Activated naive CD4-positive, alpha-beta T cell treated with anti-CD3 and anti-CD28 coated beads, Interleukin-2, amount 50 U/mL, for 72 hours (primary cell): ENCODE measurements at regions not wholly inside any gene's neighbourhood (a gene's known extent, or its start where the extent isn't known, plus 50 kb on each side); places are given as distances from the start of the nearest gene placed in this dataset.
A peak's percentile ranks its signal among the peaks of the same experiment; 100 is the strongest.
"Not testable (repeated sequence)": the region's sequence is repeated elsewhere in the genome, so short reads cannot be mapped to it uniquely, and the experiment has no call there.

Source experiments
- ATAC-seq, 2 donors: fragments of 150-1000 bp; cut with Tn5 transposase; 2 replicates each; pipeline ENCODE4 v1.10.0; 2021; ENCODE audit warnings: mild to moderate bottlenecking in 2 of 2, moderate library complexity in 2 of 2
- DNase-seq, 2 donors: peaks; one replicate each; pipeline ENCODE4 v3.0.0; 2021 to 2022; ENCODE audit warnings: low spot score in 2 of 2
- H3K27ac Mint-ChIP-seq, 2 donors: one replicate each; pipeline ENCODE4 v1.8.0; 2022; ENCODE audit warnings: mild to moderate bottlenecking in 2 of 2, mixed read lengths in 2 of 2
- H3K36me3 Mint-ChIP-seq, 2 donors: one replicate each; pipeline ENCODE4 v1.8.0; 2022; ENCODE audit warnings: mixed read lengths in 2 of 2
- H3K9me3 Mint-ChIP-seq, 2 donors: one replicate each; pipeline ENCODE4 v1.8.0; 2022; ENCODE audit warnings: mixed read lengths in 2 of 2

DNA sequence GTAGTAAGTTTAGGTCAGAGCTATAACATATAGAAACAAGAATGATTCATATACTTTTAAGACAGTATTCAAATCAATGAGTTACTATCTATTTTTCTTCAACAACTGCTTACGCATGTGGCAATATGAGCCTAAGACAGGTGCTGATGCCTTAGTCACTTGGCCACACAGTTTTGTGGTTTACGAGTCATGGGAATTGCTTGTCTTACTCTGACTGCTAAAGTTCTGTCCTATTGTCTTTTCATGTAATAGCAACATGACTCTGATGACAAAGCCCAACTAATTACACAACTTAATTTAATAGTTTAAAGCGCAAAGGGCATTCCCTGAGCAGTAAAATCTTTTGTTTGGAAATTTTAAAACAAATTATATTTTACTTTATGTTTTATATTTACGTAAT, 159.3 kb upstream of the CENPW start:
- Mint-ChIP-seq H3K9me3 (no peaks in the 10 kb centered on the region), H3K36me3 (peaks cover 0 to 11% of the 10 kb centered on the region in 2 donors), H3K27ac (no peak overlapping the region)
- DNase-seq (peak in 1 of 2 donors; percentile 41), ATAC-seq (peak; percentile 97 to 99)

DNA sequence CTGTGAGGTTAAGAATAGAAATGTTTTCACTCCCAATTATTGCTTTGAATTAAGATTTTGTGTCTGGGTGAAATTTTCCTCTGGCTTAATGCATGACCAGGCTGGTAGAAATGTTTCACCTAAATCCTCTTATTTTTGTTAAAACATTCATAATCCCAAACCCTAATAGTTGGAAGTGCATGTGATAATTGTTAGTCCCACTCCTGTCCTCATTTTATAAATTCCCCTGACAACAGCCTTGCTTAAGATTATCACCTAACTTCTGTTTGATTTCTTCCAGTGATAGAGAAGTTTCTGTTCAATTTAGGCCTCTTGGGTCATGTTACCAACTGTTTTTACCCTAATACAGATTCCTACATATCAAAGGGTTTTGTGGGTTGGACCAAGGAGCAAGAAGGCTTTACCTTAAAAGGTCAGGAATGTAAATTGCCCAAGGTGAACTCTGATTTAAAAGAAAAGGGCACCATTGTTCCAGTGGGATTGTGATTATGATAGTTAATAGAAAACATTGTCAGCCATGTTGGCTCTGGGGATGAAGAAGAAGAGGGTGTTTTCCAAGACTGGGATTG, 158.7 kb upstream of the CENPW start:
- no peak for DNase-seq
- peaks cover 0 to 17% of the 10 kb centered on the region in 2 donors for H3K36me3 Mint-ChIP-seq
- no peak overlapping the region for H3K27ac Mint-ChIP-seq

DNA sequence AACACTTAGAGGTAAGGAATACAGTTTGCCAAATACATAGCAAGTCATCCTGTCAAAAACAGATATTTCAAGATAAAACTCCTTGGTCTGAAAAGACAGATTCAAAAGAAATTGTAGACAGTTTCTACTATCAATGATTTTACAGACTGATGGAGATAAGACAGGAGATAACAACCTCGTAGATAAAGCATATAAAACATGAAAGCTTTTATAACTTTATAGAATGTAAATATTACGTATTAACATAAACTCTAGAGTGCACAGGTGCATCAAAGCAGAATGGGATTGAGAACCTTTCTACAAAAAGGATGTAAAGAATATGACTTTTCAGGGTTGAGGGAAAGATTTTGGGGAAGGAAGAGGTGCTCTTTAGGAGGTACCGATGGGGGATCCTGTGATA, 158.0 kb upstream of the CENPW start:
- Mint-ChIP-seq H3K36me3 (peaks cover 0 to 17% of the 10 kb centered on the region in 2 donors), H3K27ac (no peak overlapping the region), H3K9me3 (no peaks in the 10 kb centered on the region)
- no peak for DNase-seq
- ATAC-seq = no peak

More for the DNA sequence above, 158.7 kb upstream of the CENPW start:
- H3K9me3 Mint-ChIP-seq = no peaks in the 10 kb centered on the region
- no peak for ATAC-seq

DNA sequence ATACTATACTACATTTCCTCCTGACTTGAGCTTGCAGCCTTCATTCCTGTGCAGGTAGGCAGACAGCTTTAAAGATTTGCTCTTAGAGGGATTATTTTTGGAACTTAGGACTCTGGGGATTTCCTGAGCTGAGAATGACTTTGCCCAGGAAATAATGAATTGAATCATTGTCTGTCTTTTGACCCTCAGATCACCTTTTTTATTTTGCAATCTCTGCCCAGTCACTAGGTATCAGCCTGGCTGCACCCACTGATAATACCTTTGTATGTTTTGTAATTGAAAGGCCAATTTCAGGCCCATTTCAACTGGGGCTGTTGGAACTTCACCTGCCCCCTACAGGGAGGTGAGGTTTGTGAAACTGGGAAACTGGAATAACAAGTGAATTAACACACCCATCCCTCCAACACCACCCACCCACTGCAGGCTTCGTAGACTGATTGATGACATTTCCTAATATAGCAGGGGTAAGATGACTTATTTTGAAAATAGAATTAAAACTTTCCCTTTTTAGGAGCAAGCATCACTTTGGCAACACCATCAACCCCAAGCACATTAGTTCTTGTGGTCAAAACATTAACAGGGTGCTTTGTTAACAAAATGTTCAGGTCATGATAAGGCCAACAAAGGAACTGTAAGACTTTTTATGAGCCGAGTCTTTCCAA, 157.1 kb upstream of the CENPW start:
- DNase-seq (no peak), ATAC-seq (peak; percentile 10 to 17)
- no peak overlapping the region for H3K27ac Mint-ChIP-seq
- no peaks in the 10 kb centered on the region for H3K9me3 Mint-ChIP-seq
- peaks cover 0 to 17% of the 10 kb centered on the region in 2 donors for H3K36me3 Mint-ChIP-seq

DNA sequence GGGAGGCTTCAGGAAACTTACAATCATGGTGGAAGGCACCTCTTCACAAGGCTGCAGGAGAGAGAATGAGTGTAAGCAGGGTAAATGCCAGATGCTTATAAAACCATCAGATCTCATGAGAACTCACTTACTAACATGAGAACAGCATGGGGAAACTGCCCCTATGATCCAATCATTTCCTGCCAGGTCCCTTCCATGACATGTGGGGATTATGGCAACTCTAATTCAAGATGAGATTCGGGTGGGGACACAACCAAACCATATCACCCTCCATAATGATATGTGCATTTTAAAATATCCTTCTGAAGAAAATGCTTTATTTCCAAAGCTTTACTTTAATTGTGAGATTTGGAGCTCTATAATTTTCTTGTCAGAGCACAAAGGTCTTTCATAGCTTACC, 154.1 kb upstream of the CENPW start:
- peaks cover 0 to 17% of the 10 kb centered on the region in 2 donors for H3K36me3 Mint-ChIP-seq
- ATAC-seq = no peak
- H3K27ac Mint-ChIP-seq = no peak overlapping the region
- H3K9me3 Mint-ChIP-seq = no peaks in the 10 kb centered on the region
- DNase-seq = no peak

DNA sequence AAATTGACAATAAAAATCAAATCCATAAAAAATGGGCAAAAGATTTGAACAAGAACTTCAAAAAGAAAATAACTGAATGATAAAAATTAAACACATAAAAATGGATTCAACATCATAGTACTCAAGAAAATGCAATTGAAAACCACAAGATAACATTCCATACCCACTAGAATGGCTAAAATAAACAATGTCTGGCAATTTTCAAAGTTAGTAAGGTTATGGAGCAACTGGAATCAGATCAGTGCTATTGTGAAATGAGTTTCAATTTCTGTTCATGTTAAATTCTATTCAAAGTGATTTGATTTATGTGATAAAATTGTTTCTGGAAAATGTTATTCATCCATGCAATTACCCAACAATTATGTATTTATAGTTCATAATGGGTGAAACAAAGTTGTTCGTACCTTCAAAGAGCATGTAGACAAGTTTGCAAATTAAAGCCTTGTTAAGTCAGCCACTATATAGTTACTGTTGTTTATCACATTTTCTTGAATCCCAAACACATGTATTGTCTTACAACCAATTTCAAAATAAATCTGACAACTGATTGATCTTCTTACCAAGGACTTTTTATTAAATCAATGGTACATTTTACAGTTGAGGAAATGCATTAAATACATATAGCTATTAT, 151.5 kb upstream of the CENPW start:
- H3K9me3 Mint-ChIP-seq = no peaks in the 10 kb centered on the region
- ATAC-seq (no peak), DNase-seq (no peak)
- peaks cover 0 to 17% of the 10 kb centered on the region in 2 donors for H3K36me3 Mint-ChIP-seq
- no peak overlapping the region for H3K27ac Mint-ChIP-seq

DNA sequence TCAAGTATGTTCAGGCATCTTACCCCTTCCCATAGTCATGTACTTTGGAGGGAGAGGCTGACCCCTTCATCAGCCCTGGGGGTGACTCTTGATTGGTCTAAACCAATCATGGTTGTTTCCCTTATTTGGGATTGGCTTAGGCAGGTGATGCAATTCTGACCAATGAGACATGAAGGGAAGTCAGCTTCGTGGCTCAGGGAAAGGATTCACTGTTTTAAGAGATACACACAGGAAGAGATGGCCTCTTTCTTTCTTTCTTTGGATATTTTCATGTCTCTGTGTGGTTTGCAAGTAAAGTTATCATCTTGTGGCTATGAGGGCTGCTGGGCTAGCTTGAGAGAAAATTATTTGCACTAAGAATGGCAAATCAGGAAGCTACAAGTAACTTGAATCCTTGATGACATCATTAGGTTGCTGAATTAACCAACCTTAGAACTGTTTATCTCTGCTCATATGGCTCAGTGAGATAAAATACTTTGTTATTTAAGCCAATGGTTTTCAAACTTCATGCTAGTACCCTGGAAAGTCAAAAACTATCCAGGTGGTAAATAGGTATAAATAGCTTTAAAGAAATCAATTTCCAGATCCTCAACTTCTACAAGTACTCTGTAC, 144.2 kb upstream of the CENPW start:
- no peaks in the 10 kb centered on the region for H3K9me3 Mint-ChIP-seq
- no peak overlapping the region for H3K27ac Mint-ChIP-seq
- ATAC-seq = no peak
- peaks cover 0 to 4% of the 10 kb centered on the region in 2 donors for H3K36me3 Mint-ChIP-seq
- no peak for DNase-seq

DNA sequence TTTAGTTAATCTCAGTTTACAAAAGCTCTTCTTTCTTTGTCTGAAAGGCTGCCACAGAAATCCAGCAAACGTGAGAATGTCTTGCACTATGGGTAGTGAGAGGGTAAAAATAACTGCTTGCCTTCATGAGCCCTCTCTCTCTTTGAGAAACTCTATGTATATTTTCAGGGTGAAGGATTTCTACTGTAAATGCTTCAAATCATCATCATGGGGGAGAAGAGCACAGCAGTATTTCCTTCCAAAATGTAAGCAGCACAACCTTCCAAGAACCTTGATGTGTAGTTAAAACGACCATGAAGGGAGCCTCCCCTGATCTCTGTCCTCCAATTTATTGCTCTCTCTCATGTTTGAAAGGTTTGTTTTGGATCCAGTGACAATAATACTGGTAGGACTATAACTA, 141.3 kb upstream of the CENPW start:
- no peaks in the 10 kb centered on the region for H3K9me3 Mint-ChIP-seq
- H3K36me3 Mint-ChIP-seq = peaks cover 0 to 4% of the 10 kb centered on the region in 2 donors
- no peak overlapping the region for H3K27ac Mint-ChIP-seq
- ATAC-seq (no peak), DNase-seq (no peak)

DNA sequence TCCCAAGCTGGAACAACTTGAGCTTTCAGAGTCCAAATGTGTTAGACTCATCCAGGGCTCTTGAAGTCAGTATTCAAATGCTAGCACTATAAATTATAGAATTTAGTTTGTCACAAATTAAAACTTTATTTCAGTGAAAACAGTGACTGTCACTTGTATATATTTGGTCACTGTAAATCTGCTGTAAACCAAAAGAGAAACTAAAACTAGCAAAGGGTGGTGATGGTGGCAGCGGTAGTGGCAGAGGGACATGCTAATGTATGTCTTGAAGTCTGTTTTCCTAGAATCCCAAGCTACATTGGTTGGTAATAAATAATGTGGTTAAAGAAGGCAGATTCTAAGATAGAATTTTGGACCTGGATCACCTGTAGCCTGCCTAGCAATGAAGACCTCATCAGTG, 140.4 kb upstream of the CENPW start:
- no peak overlapping the region for H3K27ac Mint-ChIP-seq
- no peak for ATAC-seq
- H3K9me3 Mint-ChIP-seq = no peaks in the 10 kb centered on the region
- peaks cover 0 to 4% of the 10 kb centered on the region in 2 donors for H3K36me3 Mint-ChIP-seq
- no peak for DNase-seq

DNA sequence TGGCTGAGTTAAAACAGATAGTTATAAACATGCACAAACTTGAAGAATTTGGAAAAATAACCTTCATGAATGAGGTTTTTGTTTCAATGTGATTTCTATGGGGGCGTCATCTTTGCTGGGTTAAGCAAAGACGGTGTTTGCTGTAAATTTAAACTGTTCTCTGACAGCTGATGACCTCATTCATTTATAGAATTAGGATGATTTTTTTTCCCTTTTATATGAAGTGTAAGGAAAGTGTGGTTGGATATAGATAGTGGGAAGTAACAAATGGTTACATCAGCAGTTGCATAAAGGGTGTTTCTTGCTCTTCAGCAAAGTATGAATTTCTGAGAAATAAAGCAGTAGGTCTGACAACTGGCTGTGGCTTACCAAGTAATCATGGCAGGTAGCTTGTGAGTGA, 137.2 kb upstream of the CENPW start:
- DNase-seq = no peak
- H3K36me3 Mint-ChIP-seq = peaks cover 0 to 1% of the 10 kb centered on the region in 2 donors
- no peaks in the 10 kb centered on the region for H3K9me3 Mint-ChIP-seq
- H3K27ac Mint-ChIP-seq = no peak overlapping the region
- ATAC-seq = no peak

DNA sequence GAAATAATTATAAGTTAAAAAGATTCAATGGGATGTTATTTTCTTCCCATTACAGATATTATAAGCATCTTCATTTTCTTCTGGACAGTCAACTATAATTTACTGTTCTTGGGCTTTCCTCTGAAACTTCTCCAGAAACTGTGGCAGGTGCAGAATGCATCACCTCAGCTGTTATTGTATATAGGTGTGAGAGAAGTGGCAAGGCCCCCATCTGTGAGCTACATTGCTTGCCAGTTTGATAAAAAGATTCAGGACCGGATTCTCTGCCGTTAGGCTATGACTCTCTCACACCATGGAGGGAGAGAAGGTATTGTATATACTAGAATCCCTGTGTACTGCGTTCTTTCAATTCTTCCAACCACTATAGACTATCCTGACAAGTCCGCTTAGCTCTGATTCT, 135.8 kb upstream of the CENPW start:
- DNase-seq = no peak
- Mint-ChIP-seq H3K9me3 (no peaks in the 10 kb centered on the region), H3K36me3 (no peaks in the 10 kb centered on the region), H3K27ac (no peak overlapping the region)
- no peak for ATAC-seq

DNA sequence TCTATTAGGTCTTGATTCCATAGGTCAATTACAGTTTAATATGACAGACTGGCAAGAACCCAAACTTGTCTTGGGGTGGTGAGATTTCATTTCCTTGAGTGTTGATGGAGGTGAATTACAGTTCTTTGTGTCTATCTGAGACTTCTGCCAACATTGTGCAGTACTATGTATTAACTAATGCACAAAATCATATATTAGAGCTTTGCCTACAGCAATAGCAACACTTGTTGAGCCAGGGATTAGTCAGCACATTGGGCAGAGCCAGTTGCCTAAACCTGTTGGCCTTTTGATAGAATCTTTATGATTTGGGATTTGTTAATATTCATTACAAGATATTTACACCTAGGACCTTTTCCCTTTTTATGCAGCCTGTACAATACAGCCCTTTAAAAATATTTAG, 135.3 kb upstream of the CENPW start:
- Mint-ChIP-seq H3K36me3 (no peaks in the 10 kb centered on the region), H3K27ac (no peak overlapping the region), H3K9me3 (no peaks in the 10 kb centered on the region)
- DNase-seq (no peak), ATAC-seq (no peak)

DNA sequence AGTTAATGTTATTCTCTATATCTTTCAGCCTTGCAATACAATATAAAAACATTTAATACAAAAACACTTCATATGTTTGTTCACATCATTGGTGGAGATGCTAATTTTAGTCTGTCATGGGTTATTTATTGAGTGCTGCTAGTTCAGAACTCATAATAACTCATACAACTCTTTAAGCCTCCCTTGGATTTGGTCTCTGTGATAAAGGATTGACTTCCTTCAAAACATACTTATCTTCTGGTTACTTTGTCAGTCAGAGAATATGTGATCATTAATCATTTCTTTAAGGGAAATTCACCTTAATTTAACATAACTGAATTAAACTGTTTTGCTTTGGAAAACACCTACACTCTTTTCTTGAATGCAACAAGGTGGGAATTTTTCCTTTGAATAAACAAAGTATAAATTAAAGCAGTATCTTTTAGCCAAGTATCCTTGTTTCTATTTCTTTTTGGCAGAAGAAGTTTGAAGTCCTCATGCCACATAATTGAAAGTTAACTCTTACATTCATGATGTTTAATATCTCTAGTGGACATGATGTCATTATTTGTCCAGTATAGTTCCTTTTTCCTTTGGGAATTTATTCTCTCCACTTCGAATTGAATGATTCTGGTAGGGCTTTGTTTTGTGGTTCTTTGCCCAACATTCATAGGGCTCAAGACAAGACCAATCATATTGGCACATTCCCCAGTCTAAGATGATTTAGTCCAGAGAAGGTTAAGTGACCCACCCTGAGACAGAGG, 133.2 kb upstream of the CENPW start:
- no peak for ATAC-seq
- no peak overlapping the region for H3K27ac Mint-ChIP-seq
- no peak for DNase-seq
- H3K36me3 Mint-ChIP-seq = no peaks in the 10 kb centered on the region
- H3K9me3 Mint-ChIP-seq = no peaks in the 10 kb centered on the region

DNA sequence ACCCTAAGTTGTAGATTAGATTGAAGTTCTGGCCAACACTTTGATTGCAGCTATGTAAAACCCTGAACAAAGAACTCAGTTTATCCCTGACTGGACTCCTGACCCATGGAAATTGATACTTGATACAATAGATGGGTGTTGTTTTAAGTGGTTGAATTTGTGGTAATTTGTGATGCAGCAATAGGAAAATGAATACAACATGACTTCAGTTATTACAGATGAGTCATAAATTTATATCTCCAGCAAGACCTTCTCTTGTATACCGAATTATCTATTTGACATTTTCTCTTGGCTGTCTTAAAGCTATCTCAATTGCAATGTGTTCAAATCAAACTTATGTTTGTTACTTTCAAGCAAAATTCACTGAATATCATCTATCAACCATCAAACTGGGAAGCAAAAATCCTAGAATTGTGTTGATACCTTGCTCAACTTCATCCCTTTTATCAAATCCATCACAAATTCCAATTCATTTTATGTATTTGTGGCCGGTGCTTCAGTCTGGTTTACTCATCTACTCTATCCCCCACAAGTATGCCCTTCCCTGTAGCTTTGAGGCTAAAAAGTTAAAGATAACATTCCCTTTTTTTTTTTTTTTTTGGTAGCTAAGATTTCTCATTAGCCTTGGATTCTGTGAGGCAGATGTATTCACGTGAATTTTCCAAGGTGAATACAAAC, 129.4 kb upstream of the CENPW start:
- no peak for DNase-seq
- Mint-ChIP-seq H3K36me3 (no peaks in the 10 kb centered on the region), H3K27ac (no peak overlapping the region), H3K9me3 (no peaks in the 10 kb centered on the region)
- no peak for ATAC-seq

DNA sequence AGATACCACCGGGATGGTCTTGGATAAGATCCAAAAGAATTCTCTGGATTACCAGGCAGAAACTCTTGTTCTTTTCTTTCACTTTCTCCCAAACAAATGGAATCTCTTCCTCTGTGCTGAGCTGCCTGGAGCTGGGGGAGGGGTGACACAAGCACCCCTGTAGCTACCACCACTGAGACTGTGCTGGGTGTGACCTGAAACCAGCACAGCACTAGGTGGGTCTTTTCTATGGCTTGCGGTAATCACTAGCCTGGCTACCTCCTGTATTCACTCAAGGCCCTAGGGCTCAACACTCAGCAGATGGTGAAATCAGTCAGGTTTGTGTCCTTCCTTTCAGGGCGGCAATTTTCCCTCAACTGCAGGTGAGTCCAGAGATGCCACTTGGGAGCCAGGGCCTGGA, 122.4 kb upstream of the CENPW start:
- Mint-ChIP-seq H3K36me3 (peaks cover 0 to 8% of the 10 kb centered on the region in 2 donors), H3K9me3 (peaks cover 0 to 4% of the 10 kb centered on the region in 2 donors), H3K27ac (no peak overlapping the region)
- no peak for DNase-seq
- no peak for ATAC-seq

DNA sequence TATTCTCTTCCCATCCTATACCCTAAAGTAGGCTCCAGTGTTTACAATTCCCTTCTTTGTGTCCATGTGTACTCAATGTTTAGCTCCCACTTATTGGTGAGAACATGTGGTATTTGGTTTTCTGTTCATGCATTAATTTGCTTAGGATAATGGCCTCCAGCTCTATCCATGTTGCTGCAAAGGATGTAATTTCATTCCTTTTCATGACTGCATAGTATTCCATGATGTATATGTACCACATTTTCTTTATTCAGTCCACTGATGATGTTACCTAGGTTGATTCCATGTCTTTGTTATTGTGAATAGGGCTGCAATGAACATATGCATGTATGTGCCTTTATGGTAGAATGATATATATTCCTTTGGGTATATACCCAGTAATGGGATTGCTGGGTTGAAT, 119.0 kb upstream of the CENPW start:
- not testable (repeated sequence) for H3K36me3 Mint-ChIP-seq, H3K27ac Mint-ChIP-seq, ATAC-seq, DNase-seq, H3K9me3 Mint-ChIP-seq
